Esophagus muscularis mucosa (tissue), 4 donors: ENCODE measurements at regions not wholly inside any gene's neighbourhood (a gene's known extent, or its start where the extent isn't known, plus 50 kb on each side); places are given as distances from the start of the nearest gene placed in this dataset.

ENCODE experiments used
- DNase-seq: peaks from one replicate; pipeline ENCODE4 v3.0.0-alpha.2; 2017; ENCODE audit errors: extremely low spot score
- H3K27ac ChIP-seq, 4 donors: fragments of 200-600 bp; sonication (generic); replicated peaks in 1 of 4; 1 replicate in 3 of 4; 2 replicates in 1 of 4; pipeline ENCODE4 v1.5.1; 2016 to 2019; ENCODE audit warnings: mild to moderate bottlenecking in 1 of 4
- H3K27me3 ChIP-seq, 4 donors: fragments of 200-600 bp; sonication (generic); one replicate each; pipeline versions ENCODE4 v1.5.1 to v1.6.0; 2016 to 2019
- H3K36me3 ChIP-seq, 4 donors: fragments of 200-600 bp; sonication (generic); one replicate each; pipeline ENCODE4 v1.5.1; 2016 to 2019
- H3K4me1 ChIP-seq, 4 donors: fragments of 200-600 bp; sonication (generic); one replicate each; pipeline ENCODE4 v1.5.1; 2016 to 2019
- H3K4me3 ChIP-seq, 4 donors: fragments of 200-600 bp; sonication (generic); 1 replicate in 2 of 4; 2 replicates in 2 of 4; pipeline ENCODE4 v1.5.1; 2016 to 2019; ENCODE audit warnings: mild to moderate bottlenecking in 4 of 4, moderate library complexity in 1 of 4
- H3K9me3 ChIP-seq, 4 donors: fragments of 200-600 bp; sonication (generic); 1 replicate in 3 of 4; 2 replicates in 1 of 4; pipeline ENCODE4 v1.5.1; 2016 to 2019
- EP300 ChIP-seq: sonication (generic); formaldehyde crosslinking; IDR thresholded peaks from one replicate; pipeline ENCODE4 v1.6.1; 2017; ENCODE audit warnings: antibody characterized with exemption
- POLR2A ChIP-seq: fragments of 450-650 bp; IDR thresholded peaks from one replicate; pipeline ENCODE4 v1.6.1; 2017; ENCODE audit warnings: antibody characterized with exemption, moderate library complexity, mild to moderate bottlenecking, low read depth
- POLR2AphosphoS5 ChIP-seq, 2 donors: sonication (generic); formaldehyde crosslinking; IDR thresholded peaks; one replicate each; pipeline ENCODE4 v1.6.1; 2017; ENCODE audit warnings: antibody characterized with exemption in 2 of 2
- WGBS: methylation state at CpG from one replicate; pipeline ENCODE4 v1.1.5; 2018; 5-methylcytosine and 5-hydroxymethylcytosine counted together
- intact Hi-C: fragments of 100-400 bp; cut with DNase I; formaldehyde crosslinking; loops from one replicate; pipeline ENCODE4 v1.15.1; 2023
- TF ChIP-seq, protein P1 (sequence below), 3 experiments: fragments of 200-600 bp in 2 of 3; fragments of 450-650 bp in 1 of 3; sonication (generic) in 2 of 3; IDR thresholded peaks; one replicate each; pipeline ENCODE4 v1.5.1; 2017 to 2019; ENCODE audit warnings: antibody characterized with exemption in 3 of 3, mild to moderate bottlenecking in 2 of 3, moderate library complexity in 1 of 3

DNA sequence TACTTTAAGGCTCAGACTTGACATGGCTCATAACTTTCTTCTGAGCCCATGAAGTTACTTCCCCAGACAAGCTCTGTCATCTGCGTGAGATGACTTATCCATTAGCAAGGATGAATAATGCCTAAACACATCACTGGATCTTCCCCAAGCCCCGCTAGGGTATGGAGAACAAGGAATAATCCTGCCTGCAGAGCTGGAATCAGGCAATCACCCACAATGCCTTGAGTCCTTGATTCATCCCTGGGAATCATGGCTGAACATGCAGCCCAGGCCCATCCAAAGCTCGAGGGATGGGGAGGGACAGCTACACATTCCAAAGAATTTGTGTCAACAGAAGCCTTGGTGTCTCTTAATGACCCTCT, 131.7 kb downstream of the PSMG1 start:
- Histone ChIP-seq H3K36me3 (no peaks in the 10 kb centered on the region), H3K9me3 (no peaks in the 10 kb centered on the region), H3K27me3 (no peaks in the 10 kb centered on the region), H3K4me1 (peaks cover 0 to 15% (median 9%) of the 10 kb centered on the region in 4 donors), H3K4me3 (no peak overlapping the region), H3K27ac (no peak overlapping the region)
- intact Hi-C loops = no loop called here
- no peak for DNase-seq
- no peak for TF ChIP-seq POLR2AphosphoS5 (IDR thresholded peaks at IDR 0.05)
- no peak for TF ChIP-seq POLR2A
- TF ChIP-seq, protein P1, sequence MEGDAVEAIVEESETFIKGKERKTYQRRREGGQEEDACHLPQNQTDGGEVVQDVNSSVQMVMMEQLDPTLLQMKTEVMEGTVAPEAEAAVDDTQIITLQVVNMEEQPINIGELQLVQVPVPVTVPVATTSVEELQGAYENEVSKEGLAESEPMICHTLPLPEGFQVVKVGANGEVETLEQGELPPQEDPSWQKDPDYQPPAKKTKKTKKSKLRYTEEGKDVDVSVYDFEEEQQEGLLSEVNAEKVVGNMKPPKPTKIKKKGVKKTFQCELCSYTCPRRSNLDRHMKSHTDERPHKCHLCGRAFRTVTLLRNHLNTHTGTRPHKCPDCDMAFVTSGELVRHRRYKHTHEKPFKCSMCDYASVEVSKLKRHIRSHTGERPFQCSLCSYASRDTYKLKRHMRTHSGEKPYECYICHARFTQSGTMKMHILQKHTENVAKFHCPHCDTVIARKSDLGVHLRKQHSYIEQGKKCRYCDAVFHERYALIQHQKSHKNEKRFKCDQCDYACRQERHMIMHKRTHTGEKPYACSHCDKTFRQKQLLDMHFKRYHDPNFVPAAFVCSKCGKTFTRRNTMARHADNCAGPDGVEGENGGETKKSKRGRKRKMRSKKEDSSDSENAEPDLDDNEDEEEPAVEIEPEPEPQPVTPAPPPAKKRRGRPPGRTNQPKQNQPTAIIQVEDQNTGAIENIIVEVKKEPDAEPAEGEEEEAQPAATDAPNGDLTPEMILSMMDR (IDR thresholded peaks at IDR 0.05) = no peak
- TF ChIP-seq EP300 = no peak
- WGBS = 83% methylated on average over 3 of the region's 3 CpGs

DNA sequence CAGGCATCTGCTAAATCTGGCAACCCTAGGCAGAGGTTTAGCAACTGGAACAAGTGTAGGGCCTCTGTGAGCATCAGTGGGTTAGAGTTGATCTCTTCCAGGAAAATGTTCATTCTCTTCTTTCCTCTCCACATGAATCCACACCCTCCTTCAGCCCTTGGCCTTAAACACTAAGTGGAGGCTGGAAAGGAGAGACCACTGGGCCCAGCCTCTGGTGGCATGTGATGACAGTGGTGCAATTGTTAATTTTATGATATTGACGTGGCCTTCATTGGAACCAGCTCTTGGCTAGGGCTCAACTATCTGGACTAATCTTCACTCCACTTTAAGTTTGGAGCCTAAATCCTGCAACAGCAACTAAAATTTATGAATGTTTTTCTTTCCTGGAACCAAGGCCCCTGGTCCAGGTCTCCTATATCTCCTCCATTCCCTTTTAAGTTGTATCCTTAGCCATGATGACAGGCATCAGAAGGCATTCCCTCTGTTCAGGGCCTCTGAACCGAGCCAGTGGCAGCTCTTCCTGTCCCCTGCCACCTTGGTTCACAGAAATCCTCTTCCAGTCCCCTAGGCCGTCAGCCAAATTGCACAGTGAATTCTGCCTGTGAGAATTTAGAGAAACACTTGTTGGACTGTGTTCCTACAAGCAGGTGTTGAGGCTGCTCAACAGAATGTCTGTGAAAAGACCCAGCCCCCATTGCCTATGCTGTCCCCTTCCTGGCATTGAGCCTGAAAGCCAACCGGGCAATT, 132.2 kb downstream of the PSMG1 start:
- intact Hi-C loops = no loop called here
- no peaks in the 10 kb centered on the region for H3K9me3 ChIP-seq
- 76% methylated on average over 4 of the region's 4 CpGs for WGBS
- no peak overlapping the region for H3K27ac ChIP-seq
- H3K27me3 ChIP-seq = no peaks in the 10 kb centered on the region
- no peak overlapping the region for H3K4me3 ChIP-seq
- peaks cover 0 to 14% (median 7%) of the 10 kb centered on the region in 4 donors for H3K4me1 ChIP-seq
- no peak for DNase-seq
- TF ChIP-seq, protein P1 (IDR thresholded peaks at IDR 0.05) = no peak
- TF ChIP-seq POLR2A = no peak
- no peak for TF ChIP-seq EP300
- TF ChIP-seq POLR2AphosphoS5 (IDR thresholded peaks at IDR 0.05) = no peak
- no peaks in the 10 kb centered on the region for H3K36me3 ChIP-seq

DNA sequence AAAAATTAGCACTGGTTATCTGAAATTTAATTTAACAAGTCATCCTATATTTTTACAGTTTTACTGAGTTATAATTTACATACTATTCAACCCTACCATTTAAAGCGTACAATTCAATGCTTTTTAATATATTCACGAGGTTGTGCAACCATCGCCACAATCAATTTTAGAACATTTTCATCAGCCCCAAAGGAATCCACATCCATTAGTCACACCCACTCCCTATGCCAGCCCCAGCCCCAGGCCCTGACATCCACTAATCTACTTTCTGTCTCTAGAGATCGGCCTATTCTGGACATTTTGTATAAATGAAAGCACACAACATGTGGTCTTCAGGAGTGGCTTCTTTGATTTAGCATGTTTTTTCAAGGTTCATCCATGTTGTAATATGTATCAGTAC, 134.7 kb downstream of the PSMG1 start:
- no peak overlapping the region for H3K27ac ChIP-seq
- intact Hi-C loops = no loop called here

DNA sequence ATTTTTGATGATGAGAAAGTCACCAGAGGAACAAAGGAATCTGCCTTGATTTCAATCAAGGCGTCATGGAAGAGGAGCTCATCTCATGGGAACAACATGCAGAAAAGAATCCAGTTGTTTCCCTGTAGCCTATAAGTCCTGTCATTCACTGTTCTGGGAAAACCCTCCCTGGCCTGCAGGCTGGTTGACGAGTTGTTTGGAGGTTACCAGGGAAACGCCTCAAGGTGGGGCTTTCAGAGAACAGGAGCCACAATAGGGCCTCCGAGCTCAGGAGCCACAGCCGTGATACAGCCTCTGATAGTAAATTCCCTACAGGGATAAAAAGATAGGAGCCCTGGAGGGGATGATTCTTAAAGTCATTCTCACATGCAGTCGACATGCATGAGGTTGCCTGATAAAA, 135.2 kb downstream of the PSMG1 start:
- DNase-seq = no peak
- 50% methylated on average over 6 of the region's 6 CpGs for WGBS
- Histone ChIP-seq H3K27me3 (no peaks in the 10 kb centered on the region), H3K9me3 (no peaks in the 10 kb centered on the region), H3K36me3 (no peaks in the 10 kb centered on the region), H3K4me3 (no peak overlapping the region), H3K4me1 (peaks cover 0 to 7% (median 0%) of the 10 kb centered on the region in 4 donors), H3K27ac (no peak overlapping the region)
- TF ChIP-seq EP300 (no peak), POLR2A (no peak), POLR2AphosphoS5 (IDR thresholded peaks at IDR 0.05) (no peak)
- TF ChIP-seq, protein P1 (IDR thresholded peaks at IDR 0.05) = no peak
- intact Hi-C loops = no loop called here

More for the DNA sequence above, 134.7 kb downstream of the PSMG1 start:
- DNase-seq = no peak
- 91% methylated on average over 4 of the region's 4 CpGs for WGBS
- Histone ChIP-seq H3K27me3 (no peaks in the 10 kb centered on the region), H3K36me3 (no peaks in the 10 kb centered on the region), H3K4me1 (peaks cover 0 to 7% (median 0%) of the 10 kb centered on the region in 4 donors), H3K4me3 (no peak overlapping the region), H3K9me3 (no peaks in the 10 kb centered on the region)
- no peak for TF ChIP-seq POLR2A
- no peak for TF ChIP-seq EP300
- TF ChIP-seq POLR2AphosphoS5 (IDR thresholded peaks at IDR 0.05) = no peak
- TF ChIP-seq, protein P1 (IDR thresholded peaks at IDR 0.05) = no peak

DNA sequence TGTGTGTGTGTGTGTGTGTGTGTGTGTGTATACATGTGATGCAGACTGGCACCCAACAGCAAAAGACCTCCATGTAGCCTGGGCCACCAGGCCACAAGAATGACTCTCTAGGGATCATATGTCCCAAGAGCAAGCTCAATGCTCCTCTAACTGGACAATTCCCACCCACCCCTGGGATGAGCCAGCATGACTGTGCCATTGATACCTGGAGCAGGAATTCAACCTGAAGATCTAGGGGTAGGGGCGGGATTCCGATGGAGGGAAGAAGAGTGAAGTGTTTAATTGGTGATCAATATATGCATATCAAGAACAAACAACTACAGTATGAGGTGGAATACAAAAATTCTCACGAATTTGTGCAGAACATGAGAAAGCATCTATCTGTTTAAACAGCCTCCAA, 136.2 kb downstream of the PSMG1 start:
- WGBS = 88% methylated on average over 3 of the region's 3 CpGs
- no peaks in the 10 kb centered on the region for H3K9me3 ChIP-seq
- H3K4me3 ChIP-seq = no peak overlapping the region
- intact Hi-C loops = no loop called here
- no peak overlapping the region for H3K27ac ChIP-seq
- H3K4me1 ChIP-seq = peaks cover 0 to 7% (median 0%) of the 10 kb centered on the region in 4 donors
- H3K27me3 ChIP-seq = no peaks in the 10 kb centered on the region
- H3K36me3 ChIP-seq = no peaks in the 10 kb centered on the region
- no peak for DNase-seq
- TF ChIP-seq, protein P1 (IDR thresholded peaks at IDR 0.05) = no peak
- TF ChIP-seq POLR2A = no peak
- TF ChIP-seq POLR2AphosphoS5 (IDR thresholded peaks at IDR 0.05) = no peak
- TF ChIP-seq EP300 = no peak
